Lower leg skin (tissue), 3 donors: ENCODE measurements at regions not wholly inside any gene's neighbourhood (a gene's known extent, or its start where the extent isn't known, plus 50 kb on each side); places are given as distances from the start of the nearest gene placed in this dataset.

Experiments
- POLR2A ChIP-seq, 2 donors: fragments of 450-650 bp; IDR thresholded peaks; one replicate each; pipeline ENCODE4 v1.6.1; 2016 to 2017; ENCODE audit warnings: antibody characterized with exemption in 2 of 2, mild to moderate bottlenecking in 1 of 2, moderate library complexity in 1 of 2
- TF ChIP-seq, protein P1 (sequence below), 3 donors: fragments of 450-650 bp; IDR thresholded peaks; one replicate each; pipeline ENCODE4 v1.5.1; 2016; ENCODE audit warnings: antibody characterized with exemption in 3 of 3, mild to moderate bottlenecking in 3 of 3, moderate library complexity in 2 of 3

GRCh38 chr2:181356526-181357130 lies 100.6 kb upstream of the ITGA4 start:
- TF ChIP-seq, protein P1, sequence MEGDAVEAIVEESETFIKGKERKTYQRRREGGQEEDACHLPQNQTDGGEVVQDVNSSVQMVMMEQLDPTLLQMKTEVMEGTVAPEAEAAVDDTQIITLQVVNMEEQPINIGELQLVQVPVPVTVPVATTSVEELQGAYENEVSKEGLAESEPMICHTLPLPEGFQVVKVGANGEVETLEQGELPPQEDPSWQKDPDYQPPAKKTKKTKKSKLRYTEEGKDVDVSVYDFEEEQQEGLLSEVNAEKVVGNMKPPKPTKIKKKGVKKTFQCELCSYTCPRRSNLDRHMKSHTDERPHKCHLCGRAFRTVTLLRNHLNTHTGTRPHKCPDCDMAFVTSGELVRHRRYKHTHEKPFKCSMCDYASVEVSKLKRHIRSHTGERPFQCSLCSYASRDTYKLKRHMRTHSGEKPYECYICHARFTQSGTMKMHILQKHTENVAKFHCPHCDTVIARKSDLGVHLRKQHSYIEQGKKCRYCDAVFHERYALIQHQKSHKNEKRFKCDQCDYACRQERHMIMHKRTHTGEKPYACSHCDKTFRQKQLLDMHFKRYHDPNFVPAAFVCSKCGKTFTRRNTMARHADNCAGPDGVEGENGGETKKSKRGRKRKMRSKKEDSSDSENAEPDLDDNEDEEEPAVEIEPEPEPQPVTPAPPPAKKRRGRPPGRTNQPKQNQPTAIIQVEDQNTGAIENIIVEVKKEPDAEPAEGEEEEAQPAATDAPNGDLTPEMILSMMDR (IDR thresholded peaks at IDR 0.05): no peak
- no peak for TF ChIP-seq POLR2A (IDR thresholded peaks at IDR 0.05)
